Mesenchymal stem cell (in vitro differentiated cells and primary cell): ENCODE measurements at regions not wholly inside any gene's neighbourhood (a gene's known extent, or its start where the extent isn't known, plus 50 kb on each side); places are given as distances from the start of the nearest gene placed in this dataset.
"Not testable (repeated sequence)": the region's sequence is repeated elsewhere in the genome, so short reads cannot be mapped to it uniquely, and the experiment has no call there.

Experiments
- DNase-seq: peaks from one replicate; pipeline ENCODE4 v3.0.0-alpha.2; 2013
- H2AFZ ChIP-seq: one replicate; pipeline ENCODE4 v1.6.1; 2013; ENCODE audit warnings: low read depth, mild to moderate bottlenecking, control low read depth, inconsistent platforms, low read length, moderate library complexity
- H2AK5ac ChIP-seq: 2 replicates; pipeline ENCODE4 v1.6.1; 2013; ENCODE audit warnings: low read length, moderate library complexity, mild to moderate bottlenecking, inconsistent platforms; ENCODE audit not compliant: severe bottlenecking
- H2BK120ac ChIP-seq: one replicate; pipeline ENCODE4 v1.6.1; 2013; ENCODE audit warnings: low read depth, mild to moderate bottlenecking, inconsistent platforms, low read length, moderate library complexity
- H2BK12ac ChIP-seq, 2 experiments: one replicate each; pipeline ENCODE4 v1.6.1; 2013; ENCODE audit warnings: inconsistent platforms in 2 of 2, low read length in 2 of 2, mild to moderate bottlenecking in 2 of 2, moderate library complexity in 2 of 2, control low read depth in 1 of 2
- H2BK15ac ChIP-seq: one replicate; pipeline ENCODE4 v1.6.1; 2013; ENCODE audit warnings: mild to moderate bottlenecking, low read depth, inconsistent platforms; ENCODE audit not compliant: poor library complexity, severe bottlenecking
- H2BK5ac ChIP-seq: 2 replicates; pipeline ENCODE4 v1.6.1; 2013; ENCODE audit warnings: low read depth, mild to moderate bottlenecking, low read length, control low read depth, inconsistent platforms; ENCODE audit not compliant: poor library complexity, severe bottlenecking
- H3K14ac ChIP-seq, 2 experiments: one replicate each; pipeline ENCODE4 v1.6.1; 2013; ENCODE audit warnings: inconsistent platforms in 2 of 2, low read length in 2 of 2, control low read depth in 1 of 2, mild to moderate bottlenecking in 1 of 2, moderate library complexity in 1 of 2
- H3K18ac ChIP-seq, 2 experiments: one replicate each; pipeline ENCODE4 v1.6.1; 2013; ENCODE audit warnings: inconsistent platforms in 2 of 2, low read length in 2 of 2, control low read depth in 1 of 2, low read depth in 1 of 2, mild to moderate bottlenecking in 1 of 2
- H3K23ac ChIP-seq, 2 experiments: one replicate each; pipeline ENCODE4 v1.6.1; 2013; ENCODE audit warnings: inconsistent platforms in 2 of 2, low read length in 2 of 2, mild to moderate bottlenecking in 2 of 2, moderate library complexity in 2 of 2, control low read depth in 1 of 2
- H3K27ac ChIP-seq: 2 replicates; pipeline ENCODE4 v1.5.1; 2013; ENCODE audit warnings: mild to moderate bottlenecking, moderate library complexity, low read length, control low read depth, inconsistent platforms; ENCODE audit not compliant: poor library complexity, severe bottlenecking
- H3K27me3 ChIP-seq, 2 experiments: 2 replicates each; pipeline versions ENCODE4 v1.6.1 to v1.7.0; 2013; ENCODE audit warnings: low read length in 2 of 2, mild to moderate bottlenecking in 2 of 2, moderate library complexity in 2 of 2, control low read depth in 1 of 2, inconsistent platforms in 1 of 2; ENCODE audit not compliant: control insufficient read depth in 1 of 2, insufficient read depth in 1 of 2
- H3K36me3 ChIP-seq, 2 experiments: 2 replicates each; pipeline versions ENCODE4 v1.6.1 to v1.7.0; 2013; ENCODE audit warnings: low read length in 2 of 2, control low read depth in 1 of 2, inconsistent platforms in 1 of 2, low read depth in 1 of 2, mild to moderate bottlenecking in 1 of 2; ENCODE audit not compliant: insufficient read depth in 2 of 2, control insufficient read depth in 1 of 2
- H3K4ac ChIP-seq, 2 experiments: one replicate each; pipeline ENCODE4 v1.6.1; 2013; ENCODE audit warnings: inconsistent platforms in 2 of 2, low read length in 2 of 2, mild to moderate bottlenecking in 2 of 2, moderate library complexity in 2 of 2, control low read depth in 1 of 2, low read depth in 1 of 2
- H3K4me1 ChIP-seq: 2 replicates; pipeline ENCODE4 v1.6.1; 2013; ENCODE audit warnings: low read depth, low read length, control low read depth; ENCODE audit not compliant: control insufficient read depth, insufficient read depth
- H3K4me2 ChIP-seq: 2 replicates; pipeline ENCODE4 v1.6.1; 2013; ENCODE audit warnings: low read length, mild to moderate bottlenecking, inconsistent platforms; ENCODE audit not compliant: poor library complexity, severe bottlenecking
- H3K4me3 ChIP-seq, 2 experiments: 2 replicates each; pipeline versions ENCODE4 v1.5.1 to v1.7.0; 2013; ENCODE audit warnings: low read length in 2 of 2, mild to moderate bottlenecking in 2 of 2, control low read depth in 1 of 2, low read depth in 1 of 2; ENCODE audit not compliant: insufficient read depth in 1 of 2
- H3K79me1 ChIP-seq: replicated peaks from 2 replicates; pipeline ENCODE4 v1.6.1; 2013; ENCODE audit warnings: mild to moderate bottlenecking, control low read depth, low read length, inconsistent platforms; ENCODE audit not compliant: poor library complexity, severe bottlenecking
- H3K9ac ChIP-seq: 2 replicates; pipeline ENCODE4 v1.7.0; 2013; ENCODE audit warnings: mild to moderate bottlenecking, low read length, moderate library complexity
- H3K9me3 ChIP-seq: 2 replicates; pipeline ENCODE4 v1.7.0; 2013; ENCODE audit warnings: mild to moderate bottlenecking, low read length; ENCODE audit not compliant: control insufficient read depth
- H4K8ac ChIP-seq: one replicate; pipeline ENCODE4 v1.6.1; 2013; ENCODE audit warnings: inconsistent platforms, mild to moderate bottlenecking, low read length, moderate library complexity
- H4K91ac ChIP-seq: one replicate; pipeline ENCODE4 v1.6.1; 2013; ENCODE audit warnings: mild to moderate bottlenecking, low read length, inconsistent platforms
- WGBS: methylation state at CpG from one replicate; pipeline ENCODE4 v1.1.7; 2013; ENCODE audit warnings: mixed read lengths; 5-methylcytosine and 5-hydroxymethylcytosine counted together

DNA sequence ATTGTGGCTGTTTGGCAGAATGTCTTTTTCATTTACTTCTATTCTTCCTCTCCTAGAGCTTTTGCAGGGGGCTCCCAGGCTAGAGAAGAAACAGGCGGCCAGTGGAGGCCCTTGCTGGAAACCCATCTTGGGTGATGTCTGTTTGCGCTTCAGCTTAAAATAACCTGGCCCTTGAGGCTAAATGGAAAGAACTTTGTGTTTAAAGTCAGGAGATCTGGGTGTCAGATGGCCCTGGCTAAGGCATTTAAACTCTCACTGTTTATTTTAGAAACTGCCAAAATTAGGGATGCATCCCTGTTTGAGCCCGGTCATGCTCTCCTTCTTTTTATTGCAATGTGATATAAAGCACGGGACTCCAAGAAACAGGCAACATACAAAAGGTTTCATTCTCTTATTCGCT, 118.4 kb upstream of the RMP24 start:
- Histone ChIP-seq H2BK120ac (no peak overlapping the region), H3K4me2 (no peak overlapping the region), H3K9ac (no peak overlapping the region), H3K79me1 (no peaks in the 10 kb centered on the region), H3K9me3 (no peaks in the 10 kb centered on the region), H3K4me3 (no peak overlapping the region), H3K36me3 (no peaks in the 10 kb centered on the region), H2AFZ (no peak overlapping the region), H3K23ac (no peak overlapping the region), H4K91ac (no peak overlapping the region), H4K8ac (no peak overlapping the region), H3K27me3 (peaks cover 0 to 24% of the 10 kb centered on the region in 2 experiments), H2BK15ac (no peak overlapping the region), H3K18ac (no peak overlapping the region), H3K14ac (no peak overlapping the region), H2BK12ac (no peak overlapping the region), H2AK5ac (no peak overlapping the region), H2BK5ac (no peak overlapping the region), H3K4ac (no peak overlapping the region), H3K27ac (no peak overlapping the region), H3K4me1 (no peaks in the 10 kb centered on the region)
- DNase-seq: no peak
- WGBS: 93% methylated on average over 5 of the region's 5 CpGs

- H3K4me1 ChIP-seq: no peaks in the 10 kb centered on the region
- no peak overlapping the region for H2BK120ac ChIP-seq
- no peak overlapping the region for H3K23ac ChIP-seq
- H3K9ac ChIP-seq: no peak overlapping the region
- H4K8ac ChIP-seq: no peak overlapping the region
- no peak for DNase-seq
- no peaks in the 10 kb centered on the region for H3K79me1 ChIP-seq
- H3K36me3 ChIP-seq: no peaks in the 10 kb centered on the region
- H3K18ac ChIP-seq: no peak overlapping the region
- H3K27ac ChIP-seq: no peak overlapping the region
- H3K14ac ChIP-seq: no peak overlapping the region
- no peak overlapping the region for H3K4me2 ChIP-seq
- no peak overlapping the region for H3K4me3 ChIP-seq
- no peaks in the 10 kb centered on the region for H3K9me3 ChIP-seq
- no peak overlapping the region for H2BK12ac ChIP-seq
- no peak overlapping the region for H2BK5ac ChIP-seq
- no peak overlapping the region for H3K4ac ChIP-seq
- no peak overlapping the region for H2BK15ac ChIP-seq
- no peak overlapping the region for H2AK5ac ChIP-seq
- no peak overlapping the region for H4K91ac ChIP-seq
- no peak overlapping the region for H2AFZ ChIP-seq
- 81% methylated on average over 3 of the region's 3 CpGs for whole genome bisulfite sequencing
- H3K27me3 ChIP-seq: peaks cover 0 to 22% of the 10 kb centered on the region in 2 experiments
These were observed 116.3 kb upstream of the RMP24 start for GRCh38 chr18:35856178-35856577.

- H4K91ac ChIP-seq, H2BK5ac ChIP-seq, H3K9me3 ChIP-seq, H3K18ac ChIP-seq, H3K9ac ChIP-seq, H3K27ac ChIP-seq, H2AK5ac ChIP-seq, H2BK12ac ChIP-seq, H3K4me1 ChIP-seq, H2AFZ ChIP-seq, H2BK15ac ChIP-seq, DNase-seq, H3K23ac ChIP-seq, H3K4ac ChIP-seq, H3K4me3 ChIP-seq, H3K79me1 ChIP-seq, H3K36me3 ChIP-seq, H2BK120ac ChIP-seq, H3K14ac ChIP-seq, H3K4me2 ChIP-seq, H4K8ac ChIP-seq: not testable (repeated sequence)
- H3K27me3 ChIP-seq: peaks cover 0 to 17% of the 10 kb centered on the region in 2 experiments
- WGBS: 46% methylated on average over 1 of the region's 1 CpG
These were observed 115.8 kb upstream of the RMP24 start for GRCh38 chr18:35856721-35857120.

DNA sequence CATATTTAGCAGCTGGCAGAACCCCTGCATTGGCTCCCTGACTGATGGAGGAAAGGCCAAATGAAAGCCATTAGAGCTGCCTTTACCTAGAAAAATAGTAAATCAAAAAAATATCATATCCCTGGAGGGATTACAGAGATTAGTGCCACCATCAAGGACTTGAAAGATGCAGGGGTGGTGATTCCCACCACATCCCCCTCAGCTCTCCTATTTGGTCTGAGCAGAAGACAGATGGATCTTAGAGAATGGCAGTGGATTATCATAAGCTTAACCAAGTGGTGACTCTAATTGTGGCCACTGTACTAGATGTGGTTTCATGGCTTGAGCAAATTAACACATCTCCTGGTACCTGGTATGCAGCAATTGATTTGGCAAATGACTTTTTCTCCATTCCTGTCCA, 114.9 kb upstream of the RMP24 start:
- H3K27ac ChIP-seq: not testable (repeated sequence)

More for the DNA sequence above, 114.9 kb upstream of the RMP24 start:
- not testable (repeated sequence) for H2AFZ ChIP-seq, H3K4me1 ChIP-seq, H3K4me3 ChIP-seq, H3K36me3 ChIP-seq, H4K8ac ChIP-seq, DNase-seq, H3K23ac ChIP-seq, H2BK120ac ChIP-seq, H3K14ac ChIP-seq, H3K79me1 ChIP-seq, H2BK15ac ChIP-seq, H3K9me3 ChIP-seq, H3K9ac ChIP-seq, H3K4me2 ChIP-seq, H3K18ac ChIP-seq, H2BK12ac ChIP-seq, H2AK5ac ChIP-seq, H4K91ac ChIP-seq, H3K4ac ChIP-seq, H2BK5ac ChIP-seq
- peaks cover 0 to 13% of the 10 kb centered on the region in 2 experiments for H3K27me3 ChIP-seq
